Mesendoderm (in vitro differentiated cells): ENCODE measurements at regions not wholly inside any gene's neighbourhood (a gene's known extent, or its start where the extent isn't known, plus 50 kb on each side); places are given as distances from the start of the nearest gene placed in this dataset.

Experiments
- DNase-seq: peaks from one replicate; pipeline ENCODE4 v3.0.0; 2013
- H2AK5ac ChIP-seq: 2 replicates; pipeline ENCODE4 v1.6.1; 2013; ENCODE audit warnings: low read length, inconsistent platforms
- H2BK120ac ChIP-seq: 2 replicates; pipeline ENCODE4 v1.6.1; 2013; ENCODE audit warnings: low read depth, mild to moderate bottlenecking, low read length, moderate library complexity, mixed read lengths
- H2BK15ac ChIP-seq: replicated peaks from 2 replicates; pipeline ENCODE4 v1.6.1; 2013; ENCODE audit warnings: low read depth, mild to moderate bottlenecking, moderate library complexity
- H2BK5ac ChIP-seq: 2 replicates; pipeline ENCODE4 v1.6.1; 2013; ENCODE audit warnings: low read length, inconsistent platforms
- H3K18ac ChIP-seq: 2 replicates; pipeline ENCODE4 v1.6.1; 2013; ENCODE audit warnings: mild to moderate bottlenecking, low read length, mixed read lengths
- H3K23ac ChIP-seq: one replicate; pipeline ENCODE4 v1.6.1; 2013; ENCODE audit warnings: low read length
- H3K27ac ChIP-seq: 2 replicates; pipeline ENCODE4 v1.5.1; 2013; ENCODE audit warnings: low read depth, mild to moderate bottlenecking, inconsistent platforms, low read length, moderate library complexity
- H3K27me3 ChIP-seq: 2 replicates; pipeline ENCODE4 v1.6.1; 2013; ENCODE audit warnings: low read length, control low read depth, mild to moderate bottlenecking, inconsistent platforms; ENCODE audit not compliant: insufficient read depth, poor library complexity
- H3K36me3 ChIP-seq: 2 replicates; pipeline ENCODE4 v1.6.1; 2013; ENCODE audit warnings: low read length, inconsistent platforms; ENCODE audit not compliant: control insufficient read depth, insufficient read depth
- H3K4ac ChIP-seq: one replicate; pipeline ENCODE4 v1.6.1; 2013; ENCODE audit warnings: low read depth, mild to moderate bottlenecking, low read length, moderate library complexity
- H3K4me1 ChIP-seq: 2 replicates; pipeline ENCODE4 v1.6.1; 2013; ENCODE audit warnings: low read depth, low read length, inconsistent platforms; ENCODE audit not compliant: control insufficient read depth
- H3K4me2 ChIP-seq: 2 replicates; pipeline ENCODE4 v1.6.1; 2013; ENCODE audit warnings: low read length
- H3K4me3 ChIP-seq: 2 replicates; pipeline ENCODE4 v1.5.1; 2013; ENCODE audit warnings: mild to moderate bottlenecking, low read length
- H3K56ac ChIP-seq: one replicate; pipeline ENCODE4 v1.6.1; 2013; ENCODE audit warnings: low read length
- H3K79me1 ChIP-seq: 2 replicates; pipeline ENCODE4 v1.6.1; 2013; ENCODE audit warnings: low read length, inconsistent platforms
- H3K79me2 ChIP-seq: 2 replicates; pipeline ENCODE4 v1.6.1; 2013; ENCODE audit warnings: mild to moderate bottlenecking, low read length; ENCODE audit not compliant: control insufficient read depth, insufficient read depth
- H3K9ac ChIP-seq: 2 replicates; pipeline ENCODE4 v1.6.1; 2013; ENCODE audit warnings: low read length, inconsistent platforms
- H4K5ac ChIP-seq: one replicate; pipeline ENCODE4 v1.6.1; 2013; ENCODE audit warnings: low read length
- H4K8ac ChIP-seq: one replicate; pipeline ENCODE4 v1.6.1; 2013; ENCODE audit warnings: low read depth, mild to moderate bottlenecking, control low read depth, low read length, moderate library complexity
- WGBS: extraction: QIAGEN DNeasy Blood & Tissue Kit; methylation state at CpG from one replicate; pipeline ENCODE4 v1.1.7; 2013; ENCODE audit warnings: low lambda C conversion rate, missing lambda C conversion rate; ENCODE audit not compliant: insufficient coverage; ENCODE audit errors: extremely low coverage; 5-methylcytosine and 5-hydroxymethylcytosine counted together

GRCh38 chr1:98382986-98383740 is 278.4 kb upstream of the SNX7 start:
- H3K27me3 ChIP-seq, result no peaks in the 10 kb centered on the region
- no peaks in the 10 kb centered on the region for H3K36me3 ChIP-seq
- WGBS, result no CpG with 5 or more reads among the region's 5 CpGs

GRCh38 chr1:98382586-98382985 is 278.9 kb upstream of the SNX7 start:
- Histone ChIP-seq H3K36me3 (no peaks in the 10 kb centered on the region), H4K5ac (no peak overlapping the region), H3K9ac (no peak overlapping the region), H2BK120ac (no peak overlapping the region), H3K23ac (no peak overlapping the region), H2BK5ac (no peak overlapping the region), H3K18ac (no peak overlapping the region), H4K8ac (no peak overlapping the region), H3K4me2 (no peak overlapping the region), H2AK5ac (no peak overlapping the region), H2BK15ac (no peak overlapping the region), H3K79me2 (no peaks in the 10 kb centered on the region), H3K4ac (no peak overlapping the region), H3K79me1 (no peaks in the 10 kb centered on the region), H3K56ac (no peak overlapping the region), H3K27me3 (no peaks in the 10 kb centered on the region), H3K4me3 (no peak overlapping the region), H3K27ac (no peak overlapping the region), H3K4me1 (no peaks in the 10 kb centered on the region)
- WGBS, result no CpG with 5 or more reads among the region's 2 CpGs
- DNase-seq, result no peak

More at GRCh38 chr1:98382986-98383740, 278.4 kb upstream of the SNX7 start:
- Histone ChIP-seq H3K79me2 (no peaks in the 10 kb centered on the region), H4K8ac (no peak overlapping the region), H4K5ac (no peak overlapping the region), H3K27ac (no peak overlapping the region), H3K4me1 (no peaks in the 10 kb centered on the region), H2BK15ac (no peak overlapping the region), H2BK120ac (no peak overlapping the region), H3K56ac (no peak overlapping the region), H2BK5ac (no peak overlapping the region), H3K79me1 (no peaks in the 10 kb centered on the region), H3K4ac (no peak overlapping the region), H3K9ac (no peak overlapping the region), H3K18ac (no peak overlapping the region), H3K4me3 (no peak overlapping the region), H3K4me2 (no peak overlapping the region), H3K23ac (no peak overlapping the region), H2AK5ac (no peak overlapping the region)
- DNase-seq, result no peak

GRCh38 chr1:98374098-98374497 is 287.4 kb upstream of the SNX7 start:
- H3K56ac ChIP-seq, result no peak overlapping the region
- H3K4ac ChIP-seq, result no peak overlapping the region
- no peaks in the 10 kb centered on the region for H3K79me1 ChIP-seq
- H3K23ac ChIP-seq, result no peak overlapping the region
- H2BK5ac ChIP-seq, result no peak overlapping the region
- H3K79me2 ChIP-seq, result no peaks in the 10 kb centered on the region
- H2BK120ac ChIP-seq, result no peak overlapping the region
- H3K27me3 ChIP-seq, result no peaks in the 10 kb centered on the region
- no CpG with 5 or more reads among the region's 2 CpGs for WGBS
- H3K27ac ChIP-seq, result no peak overlapping the region
- no peak overlapping the region for H2BK15ac ChIP-seq
- no peak overlapping the region for H3K18ac ChIP-seq
- no peak overlapping the region for H3K9ac ChIP-seq
- DNase-seq, result no peak
- H3K36me3 ChIP-seq, result no peaks in the 10 kb centered on the region
- no peak overlapping the region for H3K4me2 ChIP-seq
- no peak overlapping the region for H4K5ac ChIP-seq
- no peaks in the 10 kb centered on the region for H3K4me1 ChIP-seq
- H3K4me3 ChIP-seq, result no peak overlapping the region
- no peak overlapping the region for H2AK5ac ChIP-seq
- no peak overlapping the region for H4K8ac ChIP-seq

- H2BK120ac ChIP-seq, result no peak overlapping the region
- no peak overlapping the region for H3K4me3 ChIP-seq
- no peak overlapping the region for H3K27ac ChIP-seq
- H3K56ac ChIP-seq, result no peak overlapping the region
- no peak overlapping the region for H3K4ac ChIP-seq
- no peaks in the 10 kb centered on the region for H3K4me1 ChIP-seq
- no peaks in the 10 kb centered on the region for H3K36me3 ChIP-seq
- H3K23ac ChIP-seq, result no peak overlapping the region
- H2AK5ac ChIP-seq, result no peak overlapping the region
- H3K79me1 ChIP-seq, result no peaks in the 10 kb centered on the region
- no peak for DNase-seq
- no peak overlapping the region for H4K5ac ChIP-seq
- H2BK15ac ChIP-seq, result no peak overlapping the region
- no peak overlapping the region for H3K18ac ChIP-seq
- H3K27me3 ChIP-seq, result no peaks in the 10 kb centered on the region
- H2BK5ac ChIP-seq, result no peak overlapping the region
- H4K8ac ChIP-seq, result no peak overlapping the region
- H3K79me2 ChIP-seq, result no peaks in the 10 kb centered on the region
- H3K4me2 ChIP-seq, result no peak overlapping the region
- no peak overlapping the region for H3K9ac ChIP-seq
- no CpG with 5 or more reads among the region's 2 CpGs for WGBS
These were observed 288.5 kb upstream of the SNX7 start for GRCh38 chr1:98373056-98373455.

GRCh38 chr1:98371764-98372163 is 289.8 kb upstream of the SNX7 start:
- Histone ChIP-seq H4K5ac (no peak overlapping the region), H3K56ac (no peak overlapping the region), H3K9ac (no peak overlapping the region), H3K4me3 (no peak overlapping the region), H4K8ac (no peak overlapping the region), H2BK120ac (no peak overlapping the region), H2BK5ac (no peak overlapping the region), H3K79me1 (no peaks in the 10 kb centered on the region), H3K27ac (no peak overlapping the region), H3K36me3 (no peaks in the 10 kb centered on the region), H3K18ac (no peak overlapping the region), H3K4me1 (no peaks in the 10 kb centered on the region), H3K4me2 (no peak overlapping the region), H3K23ac (no peak overlapping the region), H3K4ac (no peak overlapping the region), H2AK5ac (no peak overlapping the region), H3K79me2 (no peaks in the 10 kb centered on the region), H3K27me3 (no peaks in the 10 kb centered on the region), H2BK15ac (no peak overlapping the region)
- DNase-seq, result no peak

- no CpG with 5 or more reads among the region's 1 CpG for WGBS
- H3K4me2 ChIP-seq, result no peak overlapping the region
- no peaks in the 10 kb centered on the region for H3K27me3 ChIP-seq
- H3K4me3 ChIP-seq, result no peak overlapping the region
- H3K4ac ChIP-seq, result no peak overlapping the region
- no peak overlapping the region for H3K18ac ChIP-seq
- no peak overlapping the region for H3K9ac ChIP-seq
- no peak overlapping the region for H3K56ac ChIP-seq
- no peaks in the 10 kb centered on the region for H3K79me2 ChIP-seq
- H2BK120ac ChIP-seq, result no peak overlapping the region
- H3K23ac ChIP-seq, result no peak overlapping the region
- no peak overlapping the region for H4K8ac ChIP-seq
- H2AK5ac ChIP-seq, result no peak overlapping the region
- H2BK15ac ChIP-seq, result no peak overlapping the region
- no peak overlapping the region for H3K27ac ChIP-seq
- no peaks in the 10 kb centered on the region for H3K79me1 ChIP-seq
- DNase-seq, result no peak
- no peaks in the 10 kb centered on the region for H3K4me1 ChIP-seq
- H4K5ac ChIP-seq, result no peak overlapping the region
- H2BK5ac ChIP-seq, result no peak overlapping the region
- H3K36me3 ChIP-seq, result no peaks in the 10 kb centered on the region
These were observed 292.1 kb upstream of the SNX7 start for GRCh38 chr1:98369463-98369862.
